CD8-positive, alpha-beta memory T cell (primary cell): ENCODE measurements at regions not wholly inside any gene's neighbourhood (a gene's known extent, or its start where the extent isn't known, plus 50 kb on each side); places are given as distances from the start of the nearest gene placed in this dataset.

Experiments used
- CTCF ChIA-PET: fragments of 350-600 bp; sonication (Branson Sonifier 250); formaldehyde crosslinking; loops from one replicate; lab custom pipeline; 2021; ENCODE audit warnings: antibody characterized with exemption; lab: Charles Lee
- POLR2A ChIA-PET: fragments of 350-600 bp; sonication (Branson Sonifier 250); formaldehyde crosslinking; loops from one replicate; lab custom pipeline; 2021; ENCODE audit warnings: antibody characterized with exemption; lab: Charles Lee
- DNase-seq, 5 donors: peaks; one replicate each; pipeline versions ENCODE4 v3.0.0 to v3.0.0-alpha.2; 2020 to 2022; ENCODE audit warnings: mixed read lengths in 1 of 5
- H3K27ac ChIP-seq: one replicate; pipeline ENCODE4 v1.7.0; 2013; ENCODE audit warnings: low read depth, mild to moderate bottlenecking, low read length, moderate library complexity
- H3K27me3 ChIP-seq: 2 replicates; pipeline ENCODE4 v1.7.0; 2013; ENCODE audit warnings: low read length, mild to moderate bottlenecking; ENCODE audit not compliant: insufficient read depth, poor library complexity, severe bottlenecking
- H3K36me3 ChIP-seq: 2 replicates; pipeline ENCODE4 v1.7.0; 2013; ENCODE audit warnings: mild to moderate bottlenecking, low read length, moderate library complexity; ENCODE audit not compliant: insufficient read depth
- H3K4me1 ChIP-seq: 2 replicates; pipeline ENCODE4 v1.7.0; 2013; ENCODE audit warnings: mild to moderate bottlenecking, low read length, moderate library complexity; ENCODE audit not compliant: insufficient read depth
- H3K4me3 ChIP-seq: 2 replicates; pipeline ENCODE4 v1.7.0; 2013; ENCODE audit warnings: mild to moderate bottlenecking, low read length
- H3K9me3 ChIP-seq: 2 replicates; pipeline ENCODE4 v1.7.0; 2013; ENCODE audit warnings: mild to moderate bottlenecking, low read length
- H3K27ac Mint-ChIP-seq, 8 donors: one replicate each; pipeline ENCODE4 v1.8.0; 2020 to 2021; ENCODE audit warnings: mixed read lengths in 8 of 8, mild to moderate bottlenecking in 6 of 8, inconsistent platforms in 3 of 8, moderate library complexity in 3 of 8
- H3K27me3 Mint-ChIP-seq, 2 donors: one replicate each; pipeline ENCODE4 v1.8.0; 2020 to 2021; ENCODE audit warnings: mixed read lengths in 2 of 2, mild to moderate bottlenecking in 1 of 2, moderate library complexity in 1 of 2
- H3K36me3 Mint-ChIP-seq, 3 donors: one replicate each; pipeline ENCODE4 v1.8.0; 2020 to 2021; ENCODE audit warnings: mixed read lengths in 3 of 3, inconsistent platforms in 1 of 3, mild to moderate bottlenecking in 1 of 3
- H3K4me1 Mint-ChIP-seq, 3 donors: one replicate each; pipeline ENCODE4 v1.8.0; 2020 to 2021; ENCODE audit warnings: mixed read lengths in 3 of 3, inconsistent platforms in 1 of 3, mild to moderate bottlenecking in 1 of 3
- H3K4me3 Mint-ChIP-seq, 7 donors: one replicate each; pipeline ENCODE4 v1.8.0; 2020 to 2021; ENCODE audit warnings: mixed read lengths in 7 of 7, mild to moderate bottlenecking in 6 of 7, moderate library complexity in 4 of 7, inconsistent platforms in 2 of 7
- H3K9me3 Mint-ChIP-seq, 5 donors: one replicate each; pipeline ENCODE4 v1.8.0; 2020 to 2022; ENCODE audit warnings: mixed read lengths in 5 of 5, mild to moderate bottlenecking in 3 of 5, moderate library complexity in 2 of 5, inconsistent platforms in 1 of 5

GRCh38 chr3:22777834-22778233 is 425.3 kb upstream of the UBE2E2 start:
- Mint-ChIP-seq H3K27me3 (peaks cover 0 to 1% of the 10 kb centered on the region in 2 donors), H3K4me3 (no peak overlapping the region), H3K27ac (no peak overlapping the region), H3K4me1 (no peaks in the 10 kb centered on the region), H3K9me3 (peaks cover under 1 to 17% (median 9%) of the 10 kb centered on the region in 5 donors), H3K36me3 (no peaks in the 10 kb centered on the region)
- Histone ChIP-seq H3K9me3 (no peaks in the 10 kb centered on the region), H3K27me3 (no peaks in the 10 kb centered on the region), H3K4me1 (no peaks in the 10 kb centered on the region), H3K4me3 (no peak overlapping the region), H3K27ac (no peak overlapping the region), H3K36me3 (no peaks in the 10 kb centered on the region)
- ChIA-PET CTCF (no interaction called here), POLR2A (no interaction called here)
- DNase-seq: no peak

- Mint-ChIP-seq H3K27me3 (peaks cover 0 to 1% of the 10 kb centered on the region in 2 donors), H3K4me3 (no peak overlapping the region), H3K27ac (no peak overlapping the region), H3K4me1 (no peaks in the 10 kb centered on the region), H3K36me3 (no peaks in the 10 kb centered on the region), H3K9me3 (peaks cover 10 to 32% (median 20%) of the 10 kb centered on the region in 5 donors)
- Histone ChIP-seq H3K4me3 (no peak overlapping the region), H3K4me1 (no peaks in the 10 kb centered on the region), H3K36me3 (no peaks in the 10 kb centered on the region), H3K9me3 (no peaks in the 10 kb centered on the region), H3K27me3 (no peaks in the 10 kb centered on the region), H3K27ac (no peak overlapping the region)
- no peak for DNase-seq
- ChIA-PET POLR2A (no interaction called here), CTCF (no interaction called here)
These were observed 423.4 kb upstream of the UBE2E2 start for GRCh38 chr3:22779737-22780136.

GRCh38 chr3:22792533-22792932 is 410.6 kb upstream of the UBE2E2 start:
- Histone ChIP-seq H3K9me3 (no peaks in the 10 kb centered on the region), H3K27me3 (no peaks in the 10 kb centered on the region), H3K4me3 (no peak overlapping the region), H3K4me1 (no peaks in the 10 kb centered on the region), H3K27ac (no peak overlapping the region), H3K36me3 (no peaks in the 10 kb centered on the region)
- Mint-ChIP-seq H3K4me1 (no peaks in the 10 kb centered on the region), H3K4me3 (no peak overlapping the region), H3K27ac (no peak overlapping the region), H3K36me3 (no peaks in the 10 kb centered on the region), H3K9me3 (peaks cover 0 to 24% (median 2%) of the 10 kb centered on the region in 5 donors), H3K27me3 (no peaks in the 10 kb centered on the region)
- POLR2A ChIA-PET: no interaction called here
- no peak for DNase-seq
- CTCF ChIA-PET: no interaction called here

- no peak overlapping the region for H3K4me3 ChIP-seq
- POLR2A ChIA-PET: no interaction called here
- CTCF ChIA-PET: no interaction called here
- no peaks in the 10 kb centered on the region for H3K4me1 ChIP-seq
- no peaks in the 10 kb centered on the region for H3K9me3 ChIP-seq
- no peak overlapping the region for H3K27ac Mint-ChIP-seq
- H3K36me3 Mint-ChIP-seq: no peaks in the 10 kb centered on the region
- H3K9me3 Mint-ChIP-seq: peaks cover 0 to 20% (median 3%) of the 10 kb centered on the region in 5 donors
- H3K27me3 ChIP-seq: no peaks in the 10 kb centered on the region
- no peaks in the 10 kb centered on the region for H3K36me3 ChIP-seq
- no peak overlapping the region for H3K27ac ChIP-seq
- H3K4me3 Mint-ChIP-seq: no peak overlapping the region
- H3K4me1 Mint-ChIP-seq: no peaks in the 10 kb centered on the region
- no peaks in the 10 kb centered on the region for H3K27me3 Mint-ChIP-seq
- DNase-seq: no peak
These were observed 407.2 kb upstream of the UBE2E2 start for GRCh38 chr3:22795917-22796316.

- H3K27me3 Mint-ChIP-seq: no peaks in the 10 kb centered on the region
- Histone ChIP-seq H3K4me3 (no peak overlapping the region), H3K27ac (no peak overlapping the region), H3K36me3 (no peaks in the 10 kb centered on the region), H3K4me1 (no peaks in the 10 kb centered on the region), H3K27me3 (no peaks in the 10 kb centered on the region), H3K9me3 (no peaks in the 10 kb centered on the region)
- H3K27ac Mint-ChIP-seq: no peak overlapping the region
- POLR2A ChIA-PET: no interaction called here
- H3K9me3 Mint-ChIP-seq: peaks cover 0 to 14% (median 2%) of the 10 kb centered on the region in 5 donors
- H3K4me1 Mint-ChIP-seq: no peaks in the 10 kb centered on the region
- no peak overlapping the region for H3K4me3 Mint-ChIP-seq
- no peaks in the 10 kb centered on the region for H3K36me3 Mint-ChIP-seq
- CTCF ChIA-PET: no interaction called here
- no peak for DNase-seq
These were observed 404.7 kb upstream of the UBE2E2 start for GRCh38 chr3:22798461-22798860.

- POLR2A ChIA-PET: no interaction called here
- no peaks in the 10 kb centered on the region for H3K4me1 Mint-ChIP-seq
- H3K9me3 ChIP-seq: no peaks in the 10 kb centered on the region
- no peak overlapping the region for H3K27ac Mint-ChIP-seq
- H3K27ac ChIP-seq: no peak overlapping the region
- H3K36me3 Mint-ChIP-seq: no peaks in the 10 kb centered on the region
- CTCF ChIA-PET: no interaction called here
- H3K27me3 Mint-ChIP-seq: no peaks in the 10 kb centered on the region
- H3K36me3 ChIP-seq: no peaks in the 10 kb centered on the region
- H3K4me3 Mint-ChIP-seq: no peak overlapping the region
- peaks cover 1 to 14% (median 3%) of the 10 kb centered on the region in 5 donors for H3K9me3 Mint-ChIP-seq
- H3K4me1 ChIP-seq: no peaks in the 10 kb centered on the region
- H3K4me3 ChIP-seq: no peak overlapping the region
- no peak for DNase-seq
- H3K27me3 ChIP-seq: no peaks in the 10 kb centered on the region
These were observed 383.9 kb upstream of the UBE2E2 start for GRCh38 chr3:22819209-22819608.

- Histone ChIP-seq H3K4me3 (no peak overlapping the region), H3K27ac (no peak overlapping the region), H3K9me3 (no peaks in the 10 kb centered on the region), H3K36me3 (no peaks in the 10 kb centered on the region), H3K4me1 (no peaks in the 10 kb centered on the region), H3K27me3 (no peaks in the 10 kb centered on the region)
- no peaks in the 10 kb centered on the region for H3K4me1 Mint-ChIP-seq
- H3K9me3 Mint-ChIP-seq: peaks cover 0 to 29% (median 5%) of the 10 kb centered on the region in 5 donors
- ChIA-PET CTCF (no interaction called here), POLR2A (no interaction called here)
- no peak for DNase-seq
- H3K36me3 Mint-ChIP-seq: no peaks in the 10 kb centered on the region
- H3K27ac Mint-ChIP-seq: no peak overlapping the region
- no peak overlapping the region for H3K4me3 Mint-ChIP-seq
- H3K27me3 Mint-ChIP-seq: no peaks in the 10 kb centered on the region
These were observed 368.1 kb upstream of the UBE2E2 start for GRCh38 chr3:22835041-22835440.

GRCh38 chr3:22836131-22836530 is 367.0 kb upstream of the UBE2E2 start:
- DNase-seq: no peak
- H3K36me3 ChIP-seq: no peaks in the 10 kb centered on the region
- H3K9me3 ChIP-seq: no peaks in the 10 kb centered on the region
- Mint-ChIP-seq H3K4me3 (no peak overlapping the region), H3K27ac (no peak overlapping the region), H3K27me3 (no peaks in the 10 kb centered on the region), H3K4me1 (no peaks in the 10 kb centered on the region), H3K9me3 (peaks cover 0 to 29% (median 5%) of the 10 kb centered on the region in 5 donors), H3K36me3 (no peaks in the 10 kb centered on the region)
- no peaks in the 10 kb centered on the region for H3K4me1 ChIP-seq
- H3K27ac ChIP-seq: no peak overlapping the region
- ChIA-PET CTCF (no interaction called here), POLR2A (no interaction called here)
- no peak overlapping the region for H3K4me3 ChIP-seq
- no peaks in the 10 kb centered on the region for H3K27me3 ChIP-seq

GRCh38 chr3:22843854-22844253 is 359.3 kb upstream of the UBE2E2 start:
- H3K9me3 Mint-ChIP-seq: peaks cover 2 to 19% (median 7%) of the 10 kb centered on the region in 5 donors
- no peaks in the 10 kb centered on the region for H3K9me3 ChIP-seq
- ChIA-PET POLR2A (no interaction called here), CTCF (no interaction called here)
- no peaks in the 10 kb centered on the region for H3K4me1 ChIP-seq
- no peak overlapping the region for H3K4me3 ChIP-seq
- no peaks in the 10 kb centered on the region for H3K4me1 Mint-ChIP-seq
- H3K27me3 ChIP-seq: no peaks in the 10 kb centered on the region
- no peaks in the 10 kb centered on the region for H3K27me3 Mint-ChIP-seq
- H3K27ac ChIP-seq: no peak overlapping the region
- no peak overlapping the region for H3K4me3 Mint-ChIP-seq
- no peaks in the 10 kb centered on the region for H3K36me3 Mint-ChIP-seq
- DNase-seq: no peak
- no peaks in the 10 kb centered on the region for H3K36me3 ChIP-seq
- H3K27ac Mint-ChIP-seq: no peak overlapping the region
